ENCODE measurements at regions not wholly inside any gene's neighbourhood (a gene's known extent, or its start where the extent isn't known, plus 50 kb on each side); places are given as distances from the start of the nearest gene placed in this dataset.

- DNase-seq (ENCODE audit: low read depth in 2 of 2): no peak
Measured at GRCh38 chr1:4961935-4962645, 307.7 kb downstream of the AJAP1 start.

GRCh38 chr1:4960782-4961475, 306.5 kb downstream of the AJAP1 start:
- DNase-seq (ENCODE audit: low read depth in 2 of 2): no peak

- DNase-seq (ENCODE audit: low read depth in 2 of 2): no peak
Measured at GRCh38 chr1:4960336-4960735, 305.9 kb downstream of the AJAP1 start.

GRCh38 chr1:4959216-4959615, 304.8 kb downstream of the AJAP1 start:
- DNase-seq (ENCODE audit: low read depth in 2 of 2): no peak

- no peak for DNase-seq (ENCODE audit: low read depth in 2 of 2)
Measured at GRCh38 chr1:4957027-4957426, 302.6 kb downstream of the AJAP1 start.

- no peak for DNase-seq (ENCODE audit: low read depth in 2 of 2)
Measured at GRCh38 chr1:4954392-4954791, 300.0 kb downstream of the AJAP1 start.

GRCh38 chr1:4951601-4952000, 297.2 kb downstream of the AJAP1 start:
- no peak for DNase-seq (ENCODE audit: low read depth in 2 of 2)

GRCh38 chr1:4946343-4946742, 291.9 kb downstream of the AJAP1 start:
- no peak for DNase-seq (ENCODE audit: low read depth in 2 of 2)

GRCh38 chr1:4944911-4945310, 290.5 kb downstream of the AJAP1 start:
- no peak for DNase-seq (ENCODE audit: low read depth in 2 of 2)

GRCh38 chr1:4944072-4944471, 289.7 kb downstream of the AJAP1 start:
- DNase-seq (ENCODE audit: low read depth in 2 of 2): no peak

- no peak for DNase-seq (ENCODE audit: low read depth in 2 of 2)
Measured at GRCh38 chr1:4939266-4939665, 284.9 kb downstream of the AJAP1 start.

GRCh38 chr1:4937876-4938534, 283.6 kb downstream of the AJAP1 start:
- DNase-seq (ENCODE audit: low read depth in 2 of 2): no peak

GRCh38 chr1:4935807-4936206, 281.4 kb downstream of the AJAP1 start:
- no peak for DNase-seq (ENCODE audit: low read depth in 2 of 2)

GRCh38 chr1:4933232-4933631, 278.8 kb downstream of the AJAP1 start:
- DNase-seq (ENCODE audit: low read depth in 2 of 2): no peak

- DNase-seq (ENCODE audit: low read depth in 2 of 2): no peak
Measured at GRCh38 chr1:4932311-4933030, 278.1 kb downstream of the AJAP1 start.

- DNase-seq (ENCODE audit: low read depth in 2 of 2): no peak
Measured at GRCh38 chr1:4931486-4931885, 277.1 kb downstream of the AJAP1 start.

GRCh38 chr1:4928186-4928585, 273.8 kb downstream of the AJAP1 start:
- no peak for DNase-seq (ENCODE audit: low read depth in 2 of 2)

- no peak for DNase-seq (ENCODE audit: low read depth in 2 of 2)
Measured at GRCh38 chr1:4924356-4924755, 269.9 kb downstream of the AJAP1 start.

- no peak for DNase-seq (ENCODE audit: low read depth in 2 of 2)
Measured at GRCh38 chr1:4916610-4917009, 262.2 kb downstream of the AJAP1 start.

GRCh38 chr1:4915154-4915553, 260.7 kb downstream of the AJAP1 start:
- DNase-seq (ENCODE audit: low read depth in 2 of 2): no peak

- DNase-seq (ENCODE audit: low read depth in 2 of 2): no peak
Measured at GRCh38 chr1:4908486-4908885, 254.1 kb downstream of the AJAP1 start.

- DNase-seq (ENCODE audit: low read depth in 2 of 2): no peak
Measured at GRCh38 chr1:4894566-4894965, 240.2 kb downstream of the AJAP1 start.
